ENCODE measurements at regions not wholly inside any gene's neighbourhood (a gene's known extent, or its start where the extent isn't known, plus 50 kb on each side); places are given as distances from the start of the nearest gene placed in this dataset. TPM values are rescaled to one million over a fixed set of nuclear protein-coding genes. Genes with fewer than 3 reads are reported as not detected.

MicroRNAs in the stretch of these regions (microRNA counts, 767-probe panel; counts per million panel counts)
- microRNA hsa-miR-492 = not detected
